ENCODE measurements at regions not wholly inside any gene's neighbourhood (a gene's known extent, or its start where the extent isn't known, plus 50 kb on each side); places are given as distances from the start of the nearest gene placed in this dataset.

DNA sequence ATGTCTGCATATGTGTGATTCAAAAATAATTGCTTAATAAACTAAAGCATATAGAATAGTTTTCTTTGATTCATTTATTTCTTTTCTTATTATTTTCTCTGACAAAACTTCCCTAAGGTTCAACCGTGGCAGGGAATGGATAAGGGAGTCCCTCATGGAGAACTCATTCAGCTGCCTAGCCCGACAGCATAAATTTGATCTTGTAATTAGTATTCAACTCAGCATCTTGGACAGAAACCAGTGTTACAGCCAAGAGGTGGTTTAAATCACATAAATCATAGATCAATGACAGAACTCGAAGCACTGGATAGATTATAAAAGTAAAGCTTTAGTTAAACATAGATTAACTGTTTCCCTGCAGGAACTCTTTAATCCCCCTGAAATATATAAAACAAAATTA lies 174.3 kb upstream of the POU3F4 start:
- ChIA-PET POLR2A (no interaction called here), CTCF (no interaction called here), RAD21 (ENCODE audit: low non-redundant PET in 1 of 2, low total read pairs in 2 of 2, uncharacterized antibody in 2 of 2, unreplicated experiment in 2 of 2) (no interaction called here)
- H2AFZ ChIP-seq (ENCODE audit: low read depth, low read length, poor library complexity, severe bottlenecking): no peak overlapping the region
- no peak overlapping the region for H3K4me2 ChIP-seq (ENCODE audit: low read length)
- no peaks in the 10 kb centered on the region for H3K4me1 ChIP-seq (ENCODE audit: control insufficient read depth in 1 of 2, insufficient read depth in 2 of 2, low read length in 2 of 2)
- no peaks in the 10 kb centered on the region for H3K36me3 ChIP-seq (ENCODE audit: control insufficient read depth in 1 of 2, insufficient read depth in 2 of 2, low read length in 2 of 2)
- no peaks in the 10 kb centered on the region for H3K27me3 ChIP-seq (ENCODE audit: insufficient read depth, low read length)
- TF ChIP-seq SP1 (IDR thresholded peaks at IDR 0.05; ENCODE audit: low read depth) (no peak), EGR1 (IDR thresholded peaks at IDR 0.05; ENCODE audit: low read depth) (no peak), FOSL1 (IDR thresholded peaks at IDR 0.05; ENCODE audit: low read depth) (no peak), ZFX (IDR thresholded peaks at IDR 0.05) (no peak), RAD21 (IDR thresholded peaks at IDR 0.05; ENCODE audit: low read depth) (no peak), CBX3 (IDR thresholded peaks at IDR 0.05; ENCODE audit: low read depth) (no peak), CEBPB (IDR thresholded peaks at IDR 0.05; ENCODE audit: low read depth) (no peak)
- TF ChIP-seq, protein P1, sequence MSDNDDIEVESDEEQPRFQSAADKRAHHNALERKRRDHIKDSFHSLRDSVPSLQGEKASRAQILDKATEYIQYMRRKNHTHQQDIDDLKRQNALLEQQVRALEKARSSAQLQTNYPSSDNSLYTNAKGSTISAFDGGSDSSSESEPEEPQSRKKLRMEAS (IDR thresholded peaks at IDR 0.05): no peak
- DNase-seq (ENCODE audit: low read depth, low spot score) (no peak), ATAC-seq (no peak)
- no peaks in the 10 kb centered on the region for H3K79me2 ChIP-seq (ENCODE audit: insufficient read depth, low read length)
- no peaks in the 10 kb centered on the region for H3K9me2 ChIP-seq (ENCODE audit: insufficient read depth)
- H4K20me1 ChIP-seq (ENCODE audit: insufficient read depth): no peaks in the 10 kb centered on the region
- no TSS peak for BruUV-seq (replicated peaks)
- no peak overlapping the region for H3K27ac ChIP-seq (ENCODE audit: low read depth, low read length)
- intact Hi-C loops (cut with micrococcal nuclease): no loop called here
- H3K9me3 ChIP-seq (ENCODE audit: control insufficient read depth in 1 of 2, insufficient read depth in 1 of 2, low read depth in 1 of 2, low read length in 2 of 2): no peaks in the 10 kb centered on the region
- H3K4me3 ChIP-seq (replicated peaks in 1 of 2; ENCODE audit: low read depth in 1 of 2, low read length in 2 of 2): no peak overlapping the region
- no peak overlapping the region for H3K9ac ChIP-seq (ENCODE audit: low read length)

DNA sequence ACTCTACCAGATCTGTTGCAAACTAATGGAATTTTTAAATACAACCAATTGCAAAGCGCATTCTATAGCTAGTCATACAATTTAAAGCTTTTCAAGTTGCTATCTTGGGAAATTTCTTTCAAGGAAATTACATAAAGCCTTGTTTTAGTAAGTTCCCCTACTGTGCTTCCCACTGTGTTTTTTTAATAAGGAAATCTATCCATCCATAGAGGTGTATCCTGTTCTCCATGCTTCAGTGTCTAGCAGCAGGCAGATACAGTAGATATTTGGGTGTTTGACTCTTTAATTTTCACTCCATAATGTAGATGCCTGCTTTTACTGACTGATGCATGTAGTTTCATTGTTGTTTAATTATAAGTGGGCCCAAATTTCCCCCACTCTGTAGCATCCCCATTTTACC lies 171.6 kb upstream of the POU3F4 start:
- intact Hi-C loops (cut with micrococcal nuclease): no loop called here
- no peak overlapping the region for H3K9ac ChIP-seq (ENCODE audit: low read length)
- RAD21 ChIA-PET (ENCODE audit: low non-redundant PET in 1 of 2, low total read pairs in 2 of 2, uncharacterized antibody in 2 of 2, unreplicated experiment in 2 of 2): no interaction called here
- no peaks in the 10 kb centered on the region for H3K9me3 ChIP-seq (ENCODE audit: control insufficient read depth in 1 of 2, insufficient read depth in 1 of 2, low read depth in 1 of 2, low read length in 2 of 2)
- H3K9me2 ChIP-seq (ENCODE audit: insufficient read depth): no peaks in the 10 kb centered on the region
- no peak overlapping the region for H3K27ac ChIP-seq (ENCODE audit: low read depth, low read length)
- DNase-seq (ENCODE audit: low read depth, low spot score) (no peak), ATAC-seq (no peak)
- POLR2A ChIA-PET: no interaction called here
- no peaks in the 10 kb centered on the region for H3K79me2 ChIP-seq (ENCODE audit: insufficient read depth, low read length)
- no TSS peak for BruUV-seq (replicated peaks)
- H3K27me3 ChIP-seq (ENCODE audit: insufficient read depth, low read length): no peaks in the 10 kb centered on the region
- CTCF ChIA-PET: no interaction called here
- H4K20me1 ChIP-seq (ENCODE audit: insufficient read depth): no peaks in the 10 kb centered on the region
- no peaks in the 10 kb centered on the region for H3K4me1 ChIP-seq (ENCODE audit: control insufficient read depth in 1 of 2, insufficient read depth in 2 of 2, low read length in 2 of 2)
- H3K4me3 ChIP-seq (replicated peaks in 1 of 2; ENCODE audit: low read depth in 1 of 2, low read length in 2 of 2): no peak overlapping the region
- no peaks in the 10 kb centered on the region for H3K36me3 ChIP-seq (ENCODE audit: control insufficient read depth in 1 of 2, insufficient read depth in 2 of 2, low read length in 2 of 2)
- H3K4me2 ChIP-seq (ENCODE audit: low read length): no peak overlapping the region
- H2AFZ ChIP-seq (ENCODE audit: low read depth, low read length, poor library complexity, severe bottlenecking): no peak overlapping the region
- TF ChIP-seq POLR2A (IDR thresholded peaks at IDR 0.05; ENCODE audit: borderline replicate concordance, extremely low read depth, insufficient read depth, insufficient read length): no peak
- no peak for TF ChIP-seq TCF7L2 (IDR thresholded peaks at IDR 0.05; ENCODE audit: borderline replicate concordance, extremely low read depth, insufficient read depth, insufficient read length)
- TF ChIP-seq SP1 (IDR thresholded peaks at IDR 0.05; ENCODE audit: low read depth): no peak
- TF ChIP-seq, protein P2, sequence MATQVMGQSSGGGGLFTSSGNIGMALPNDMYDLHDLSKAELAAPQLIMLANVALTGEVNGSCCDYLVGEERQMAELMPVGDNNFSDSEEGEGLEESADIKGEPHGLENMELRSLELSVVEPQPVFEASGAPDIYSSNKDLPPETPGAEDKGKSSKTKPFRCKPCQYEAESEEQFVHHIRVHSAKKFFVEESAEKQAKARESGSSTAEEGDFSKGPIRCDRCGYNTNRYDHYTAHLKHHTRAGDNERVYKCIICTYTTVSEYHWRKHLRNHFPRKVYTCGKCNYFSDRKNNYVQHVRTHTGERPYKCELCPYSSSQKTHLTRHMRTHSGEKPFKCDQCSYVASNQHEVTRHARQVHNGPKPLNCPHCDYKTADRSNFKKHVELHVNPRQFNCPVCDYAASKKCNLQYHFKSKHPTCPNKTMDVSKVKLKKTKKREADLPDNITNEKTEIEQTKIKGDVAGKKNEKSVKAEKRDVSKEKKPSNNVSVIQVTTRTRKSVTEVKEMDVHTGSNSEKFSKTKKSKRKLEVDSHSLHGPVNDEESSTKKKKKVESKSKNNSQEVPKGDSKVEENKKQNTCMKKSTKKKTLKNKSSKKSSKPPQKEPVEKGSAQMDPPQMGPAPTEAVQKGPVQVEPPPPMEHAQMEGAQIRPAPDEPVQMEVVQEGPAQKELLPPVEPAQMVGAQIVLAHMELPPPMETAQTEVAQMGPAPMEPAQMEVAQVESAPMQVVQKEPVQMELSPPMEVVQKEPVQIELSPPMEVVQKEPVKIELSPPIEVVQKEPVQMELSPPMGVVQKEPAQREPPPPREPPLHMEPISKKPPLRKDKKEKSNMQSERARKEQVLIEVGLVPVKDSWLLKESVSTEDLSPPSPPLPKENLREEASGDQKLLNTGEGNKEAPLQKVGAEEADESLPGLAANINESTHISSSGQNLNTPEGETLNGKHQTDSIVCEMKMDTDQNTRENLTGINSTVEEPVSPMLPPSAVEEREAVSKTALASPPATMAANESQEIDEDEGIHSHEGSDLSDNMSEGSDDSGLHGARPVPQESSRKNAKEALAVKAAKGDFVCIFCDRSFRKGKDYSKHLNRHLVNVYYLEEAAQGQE (IDR thresholded peaks at IDR 0.05; ENCODE audit: low read depth): no peak
- TF ChIP-seq, protein P3, sequence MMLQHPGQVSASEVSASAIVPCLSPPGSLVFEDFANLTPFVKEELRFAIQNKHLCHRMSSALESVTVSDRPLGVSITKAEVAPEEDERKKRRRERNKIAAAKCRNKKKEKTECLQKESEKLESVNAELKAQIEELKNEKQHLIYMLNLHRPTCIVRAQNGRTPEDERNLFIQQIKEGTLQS (IDR thresholded peaks at IDR 0.05): no peak
- no peak for TF ChIP-seq EZH2phosphoT487 (IDR thresholded peaks at IDR 0.05; ENCODE audit: borderline replicate concordance)
- TF ChIP-seq, protein P1 (IDR thresholded peaks at IDR 0.05): no peak
- TF ChIP-seq JUND (IDR thresholded peaks at IDR 0.05): no peak
- TF ChIP-seq CBX3 (IDR thresholded peaks at IDR 0.05; ENCODE audit: low read depth): no peak
- TF ChIP-seq RAD21 (IDR thresholded peaks at IDR 0.05; ENCODE audit: low read depth): no peak
- TF ChIP-seq ZFX (IDR thresholded peaks at IDR 0.05): no peak
- TF ChIP-seq, protein P4, sequence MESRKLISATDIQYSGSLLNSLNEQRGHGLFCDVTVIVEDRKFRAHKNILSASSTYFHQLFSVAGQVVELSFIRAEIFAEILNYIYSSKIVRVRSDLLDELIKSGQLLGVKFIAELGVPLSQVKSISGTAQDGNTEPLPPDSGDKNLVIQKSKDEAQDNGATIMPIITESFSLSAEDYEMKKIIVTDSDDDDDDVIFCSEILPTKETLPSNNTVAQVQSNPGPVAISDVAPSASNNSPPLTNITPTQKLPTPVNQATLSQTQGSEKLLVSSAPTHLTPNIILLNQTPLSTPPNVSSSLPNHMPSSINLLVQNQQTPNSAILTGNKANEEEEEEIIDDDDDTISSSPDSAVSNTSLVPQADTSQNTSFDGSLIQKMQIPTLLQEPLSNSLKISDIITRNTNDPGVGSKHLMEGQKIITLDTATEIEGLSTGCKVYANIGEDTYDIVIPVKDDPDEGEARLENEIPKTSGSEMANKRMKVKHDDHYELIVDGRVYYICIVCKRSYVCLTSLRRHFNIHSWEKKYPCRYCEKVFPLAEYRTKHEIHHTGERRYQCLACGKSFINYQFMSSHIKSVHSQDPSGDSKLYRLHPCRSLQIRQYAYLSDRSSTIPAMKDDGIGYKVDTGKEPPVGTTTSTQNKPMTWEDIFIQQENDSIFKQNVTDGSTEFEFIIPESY (IDR thresholded peaks at IDR 0.05; ENCODE audit: extremely low read depth, insufficient replicate concordance, low read length): no peak
- no peak for TF ChIP-seq YY1 (IDR thresholded peaks at IDR 0.05; ENCODE audit: extremely low read depth, insufficient replicate concordance, low read depth, low read length)
